ENCODE measurements at regions not wholly inside any gene's neighbourhood (a gene's known extent, or its start where the extent isn't known, plus 50 kb on each side); places are given as distances from the start of the nearest gene placed in this dataset.
A peak's percentile ranks its signal among the peaks of the same experiment; 100 is the strongest.

DNA sequence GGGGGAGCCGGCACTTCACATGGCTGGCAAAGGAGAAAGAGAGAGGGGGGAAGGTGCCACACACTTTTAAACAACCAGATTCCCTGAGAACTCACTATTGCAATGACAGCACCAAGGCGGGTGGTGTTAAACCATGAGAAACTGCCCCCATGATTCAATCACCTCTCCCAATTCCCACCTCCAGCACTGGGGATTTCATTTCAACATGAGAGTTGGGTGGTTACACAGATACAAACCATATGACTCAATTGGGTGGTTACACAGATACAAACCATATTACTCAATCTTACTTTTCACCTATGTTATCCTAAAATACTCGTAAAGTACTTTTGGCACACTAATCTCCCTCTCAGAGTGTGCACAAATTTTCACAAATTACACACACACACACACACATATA is 1097.5 kb upstream of the TMPRSS15 start:
- DNase-seq (no peak), ATAC-seq (no peak)

DNA sequence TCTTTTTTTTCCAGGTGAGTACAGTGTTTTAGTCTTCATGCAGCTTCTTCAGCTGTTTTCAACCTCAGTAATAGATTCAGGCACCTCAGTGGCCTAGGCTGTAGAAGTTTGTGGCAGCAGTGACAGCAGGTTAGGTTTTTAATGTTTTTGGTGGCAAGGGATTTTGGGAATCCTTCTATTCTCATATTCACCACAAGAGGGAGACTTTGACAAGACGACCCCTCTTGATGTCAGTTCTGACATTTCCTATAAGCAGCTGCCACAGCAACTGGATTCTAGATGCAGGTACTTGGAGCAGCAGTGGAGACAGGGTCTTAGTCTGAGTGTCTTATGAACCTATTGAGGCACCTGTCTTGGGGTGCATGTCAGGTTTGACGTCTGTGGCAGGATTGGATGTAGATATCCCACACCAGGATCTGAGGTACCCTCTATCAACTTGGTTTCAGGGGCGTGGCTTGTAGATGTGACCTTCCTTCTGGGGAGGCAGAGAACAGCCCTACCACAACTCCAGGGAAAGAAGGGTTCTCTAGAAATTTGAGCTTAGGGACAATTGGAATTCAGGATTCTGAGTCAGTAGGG is 1104.2 kb upstream of the TMPRSS15 start:
- peaks cover 0 to 2% of the 10 kb centered on the region in 2 donors for H3K9me3 ChIP-seq
- H3K27me3 ChIP-seq: no peaks in the 10 kb centered on the region
- intact Hi-C loops (cut with DNase I): no loop called here
- H3K27ac ChIP-seq: no peak overlapping the region
- H3K4me3 ChIP-seq: no peak overlapping the region
- TF ChIP-seq, protein P1, sequence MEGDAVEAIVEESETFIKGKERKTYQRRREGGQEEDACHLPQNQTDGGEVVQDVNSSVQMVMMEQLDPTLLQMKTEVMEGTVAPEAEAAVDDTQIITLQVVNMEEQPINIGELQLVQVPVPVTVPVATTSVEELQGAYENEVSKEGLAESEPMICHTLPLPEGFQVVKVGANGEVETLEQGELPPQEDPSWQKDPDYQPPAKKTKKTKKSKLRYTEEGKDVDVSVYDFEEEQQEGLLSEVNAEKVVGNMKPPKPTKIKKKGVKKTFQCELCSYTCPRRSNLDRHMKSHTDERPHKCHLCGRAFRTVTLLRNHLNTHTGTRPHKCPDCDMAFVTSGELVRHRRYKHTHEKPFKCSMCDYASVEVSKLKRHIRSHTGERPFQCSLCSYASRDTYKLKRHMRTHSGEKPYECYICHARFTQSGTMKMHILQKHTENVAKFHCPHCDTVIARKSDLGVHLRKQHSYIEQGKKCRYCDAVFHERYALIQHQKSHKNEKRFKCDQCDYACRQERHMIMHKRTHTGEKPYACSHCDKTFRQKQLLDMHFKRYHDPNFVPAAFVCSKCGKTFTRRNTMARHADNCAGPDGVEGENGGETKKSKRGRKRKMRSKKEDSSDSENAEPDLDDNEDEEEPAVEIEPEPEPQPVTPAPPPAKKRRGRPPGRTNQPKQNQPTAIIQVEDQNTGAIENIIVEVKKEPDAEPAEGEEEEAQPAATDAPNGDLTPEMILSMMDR (IDR thresholded peaks at IDR 0.05): peak in 1 of 2 donors; percentile 18
- no peaks in the 10 kb centered on the region for H3K4me1 ChIP-seq
- DNase-seq (no peak), ATAC-seq (no peak)
- H3K36me3 ChIP-seq: no peaks in the 10 kb centered on the region

More for the DNA sequence above, 1097.5 kb upstream of the TMPRSS15 start:
- intact Hi-C loops (cut with DNase I): no loop called here
- Histone ChIP-seq H3K9me3 (no peaks in the 10 kb centered on the region), H3K4me3 (no peak overlapping the region), H3K27me3 (no peaks in the 10 kb centered on the region), H3K27ac (no peak overlapping the region), H3K36me3 (no peaks in the 10 kb centered on the region), H3K4me1 (no peaks in the 10 kb centered on the region)
- TF ChIP-seq, protein P1 (IDR thresholded peaks at IDR 0.05): no peak

DNA sequence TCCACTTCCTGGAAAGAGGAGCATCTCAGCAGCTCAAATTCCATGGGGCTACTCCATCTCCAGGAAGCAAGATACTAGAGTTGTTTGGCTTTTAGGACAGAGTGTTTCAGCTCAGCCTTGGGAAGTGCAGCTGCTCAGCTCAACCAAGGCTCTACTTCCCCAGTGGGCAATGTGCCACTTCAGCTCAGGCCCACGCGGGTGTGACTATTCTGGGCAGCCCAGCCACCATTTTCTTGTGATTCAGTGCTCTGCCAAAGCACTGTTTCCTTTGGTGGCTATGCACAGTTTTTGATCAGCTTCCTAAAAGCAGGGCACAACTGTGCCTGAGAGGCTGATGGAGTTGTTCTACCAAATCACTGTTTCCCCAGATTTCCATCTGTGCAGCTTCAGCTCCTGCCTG is 1104.9 kb upstream of the TMPRSS15 start:
- no peak overlapping the region for H3K27ac ChIP-seq
- H3K4me3 ChIP-seq: no peak overlapping the region
- intact Hi-C loops (cut with DNase I): no loop called here
- TF ChIP-seq, protein P1 (IDR thresholded peaks at IDR 0.05): no peak
- no peaks in the 10 kb centered on the region for H3K4me1 ChIP-seq
- H3K27me3 ChIP-seq: no peaks in the 10 kb centered on the region
- DNase-seq (no peak), ATAC-seq (no peak)
- peaks cover 0 to 2% of the 10 kb centered on the region in 2 donors for H3K9me3 ChIP-seq
- no peaks in the 10 kb centered on the region for H3K36me3 ChIP-seq

DNA sequence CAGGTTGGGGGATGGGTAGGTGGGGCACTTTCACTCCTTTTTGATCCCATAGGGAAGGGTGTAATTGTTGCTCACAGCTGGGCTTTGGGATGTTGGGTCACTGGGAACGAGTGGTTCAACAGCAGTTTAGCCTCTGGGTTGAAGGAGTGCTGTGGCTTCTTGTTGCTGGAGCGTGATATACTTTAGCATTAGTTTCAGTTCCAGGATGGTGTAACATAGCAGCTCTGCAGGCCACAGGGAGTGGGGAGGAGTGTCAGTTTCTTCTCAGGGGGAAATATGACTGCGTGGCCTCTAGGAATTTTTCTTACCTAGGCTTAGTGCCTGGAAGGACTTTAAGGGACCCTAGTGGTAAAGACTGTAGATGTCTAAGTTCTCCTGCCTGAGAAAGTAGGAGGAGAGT is 1105.3 kb upstream of the TMPRSS15 start:
- Histone ChIP-seq H3K4me1 (no peaks in the 10 kb centered on the region), H3K4me3 (no peak overlapping the region), H3K9me3 (peaks cover 0 to 2% of the 10 kb centered on the region in 2 donors), H3K36me3 (no peaks in the 10 kb centered on the region), H3K27ac (no peak overlapping the region), H3K27me3 (no peaks in the 10 kb centered on the region)
- intact Hi-C loops (cut with DNase I): no loop called here
- no peak for DNase-seq
- TF ChIP-seq, protein P1 (IDR thresholded peaks at IDR 0.05): no peak
- ATAC-seq: no peak

DNA sequence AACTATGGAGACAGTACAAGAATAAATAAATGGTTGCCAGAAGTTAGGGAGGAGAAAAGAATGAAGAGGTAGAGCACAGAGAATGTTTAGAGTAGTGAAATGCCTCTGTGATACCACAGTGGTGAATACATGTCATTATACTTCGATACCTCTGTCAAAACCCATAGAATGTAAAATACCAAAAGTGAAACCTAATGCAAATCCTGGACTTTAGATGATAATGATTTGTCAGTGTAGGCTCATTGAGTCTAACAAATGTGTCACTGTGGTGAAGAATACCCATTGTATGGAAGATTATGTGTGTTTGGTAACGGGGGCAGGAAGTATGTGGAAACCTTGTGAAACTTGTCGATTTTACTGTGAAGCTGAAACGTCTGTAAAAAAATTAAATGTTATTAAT is 1106.5 kb upstream of the TMPRSS15 start:
- ATAC-seq (no peak), DNase-seq (no peak)
- TF ChIP-seq, protein P1 (IDR thresholded peaks at IDR 0.05): no peak
- H3K4me3 ChIP-seq: no peak overlapping the region
- no peaks in the 10 kb centered on the region for H3K36me3 ChIP-seq
- H3K9me3 ChIP-seq: peaks cover 0 to 9% of the 10 kb centered on the region in 2 donors
- H3K27ac ChIP-seq: no peak overlapping the region
- no peaks in the 10 kb centered on the region for H3K27me3 ChIP-seq
- intact Hi-C loops (cut with DNase I): no loop called here
- no peaks in the 10 kb centered on the region for H3K4me1 ChIP-seq

Data from left lung (tissue), 4 donors.